OCI-LY3 (cell line): ENCODE measurements at regions not wholly inside any gene's neighbourhood (a gene's known extent, or its start where the extent isn't known, plus 50 kb on each side); places are given as distances from the start of the nearest gene placed in this dataset.

Source experiments
- H2AFZ ChIP-seq: fragments of 200-600, 300-600 bp; shearing (Covaris generic); 2 replicates; pipeline ENCODE4 v1.6.0; 2014; ENCODE audit warnings: antibody characterized with exemption, low read depth, low read length
- H3K27ac ChIP-seq: fragments of 200-600, 300-600 bp; sonication (generic); 2 replicates; pipeline ENCODE4 v1.5.1; 2014; ENCODE audit warnings: mild to moderate bottlenecking, low read length, moderate library complexity, mixed read lengths
- H3K27me3 ChIP-seq: fragments of 200-600, 300-600 bp; sonication (generic); 2 replicates; pipeline ENCODE4 v1.6.1; 2014; ENCODE audit warnings: low read depth, low read length, mixed read lengths
- H3K36me3 ChIP-seq: fragments of 200-600, 300-600 bp; sonication (generic); replicated peaks from 2 replicates; pipeline ENCODE3; 2014; ENCODE audit warnings: low read depth, low read length, mixed read lengths
- H3K4me1 ChIP-seq: fragments of 300-600, 200-600 bp; sonication (generic); 2 replicates; pipeline ENCODE4 v1.6.1; 2014; ENCODE audit warnings: low read length, mixed read lengths
- H3K4me2 ChIP-seq: fragments of 200-600, 300-600 bp; sonication (generic); 2 replicates; pipeline ENCODE4 v1.6.1; 2014; ENCODE audit warnings: low read length, mixed read lengths
- H3K4me3 ChIP-seq: fragments of 300-600, 200-600 bp; sonication (generic); 2 replicates; pipeline ENCODE4 v1.5.1; 2014; ENCODE audit warnings: antibody characterized with exemption, mild to moderate bottlenecking, low read length, moderate library complexity
- H3K79me2 ChIP-seq: fragments of 300-600, 200-600 bp; shearing (Covaris generic); 2 replicates; pipeline ENCODE4 v1.6.1; 2014; ENCODE audit warnings: mild to moderate bottlenecking, low read length, mixed read lengths
- H3K9ac ChIP-seq: fragments of 300-600, 200-600 bp; shearing (Covaris generic); 2 replicates; pipeline ENCODE4 v1.6.0; 2014; ENCODE audit warnings: mild to moderate bottlenecking, low read length, moderate library complexity
- H3K9me3 ChIP-seq: fragments of 200-600, 300-600 bp; shearing (Covaris generic); 2 replicates; pipeline ENCODE4 v1.6.1; 2014; ENCODE audit warnings: low read length, mixed read lengths; ENCODE audit not compliant: insufficient read depth
- H4K20me1 ChIP-seq: fragments of 200-600, 300-600 bp; sonication (generic); 2 replicates; pipeline ENCODE4 v1.6.1; 2016; ENCODE audit warnings: low read length, mixed read lengths; ENCODE audit not compliant: insufficient read depth
- CTCF ChIP-seq: fragments of 200-600, 300-600 bp; sonication (generic); IDR thresholded peaks from 2 replicates; pipeline ENCODE4 v1.5.1; 2014; ENCODE audit warnings: antibody characterized with exemption, low read length, low read depth
- EZH2phosphoT487 ChIP-seq: fragments of 200-600 bp; shearing (Covaris generic); IDR thresholded peaks from 2 replicates; pipeline ENCODE4 v1.6.1; 2018; ENCODE audit warnings: antibody characterized with exemption, mixed run types, low read depth

GRCh38 chr1:244236101-244236500, 185.0 kb downstream of the ZBTB18 start:
- H3K4me3 ChIP-seq: no peak overlapping the region
- peaks cover 4% of the 10 kb centered on the region for H3K27me3 ChIP-seq
- TF ChIP-seq CTCF (no peak), EZH2phosphoT487 (no peak)
- H3K9me3 ChIP-seq: no peaks in the 10 kb centered on the region
- no peaks in the 10 kb centered on the region for H3K79me2 ChIP-seq
- no peak overlapping the region for H3K4me2 ChIP-seq
- H3K27ac ChIP-seq: no peak overlapping the region
- H3K36me3 ChIP-seq: no peaks in the 10 kb centered on the region
- no peak overlapping the region for H3K9ac ChIP-seq
- no peak overlapping the region for H2AFZ ChIP-seq
- no peaks in the 10 kb centered on the region for H4K20me1 ChIP-seq
- no peaks in the 10 kb centered on the region for H3K4me1 ChIP-seq

DNA sequence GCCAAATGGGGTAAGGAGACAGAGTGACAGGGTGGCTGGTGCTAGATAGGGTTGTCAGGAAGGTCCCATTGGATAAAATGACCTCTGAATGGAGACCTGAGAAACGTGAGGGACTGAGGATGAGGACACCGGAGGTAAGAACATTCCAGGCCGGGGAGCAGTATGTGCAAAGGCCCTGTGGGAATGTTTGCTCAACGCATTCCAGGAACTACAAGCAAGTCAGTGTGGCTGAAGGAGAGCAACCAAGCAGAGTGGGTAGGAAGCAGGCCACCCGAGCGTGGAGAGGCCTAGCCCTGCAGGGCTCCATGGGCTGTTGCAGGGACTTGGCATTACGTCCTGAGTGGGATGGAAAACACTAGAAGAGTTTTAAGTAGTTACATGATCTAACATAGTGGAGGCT, 185.6 kb downstream of the ZBTB18 start:
- no peak overlapping the region for H2AFZ ChIP-seq
- no peak overlapping the region for H3K4me2 ChIP-seq
- H3K27ac ChIP-seq: no peak overlapping the region
- H4K20me1 ChIP-seq: no peaks in the 10 kb centered on the region
- H3K36me3 ChIP-seq: no peaks in the 10 kb centered on the region
- TF ChIP-seq CTCF (no peak), EZH2phosphoT487 (no peak)
- H3K4me3 ChIP-seq: no peak overlapping the region
- no peak overlapping the region for H3K9ac ChIP-seq
- H3K4me1 ChIP-seq: no peaks in the 10 kb centered on the region
- H3K79me2 ChIP-seq: no peaks in the 10 kb centered on the region
- peaks cover 10% of the 10 kb centered on the region for H3K27me3 ChIP-seq
- H3K9me3 ChIP-seq: no peaks in the 10 kb centered on the region

GRCh38 chr1:244237445-244237844, 186.4 kb downstream of the ZBTB18 start:
- no peaks in the 10 kb centered on the region for H3K79me2 ChIP-seq
- no peaks in the 10 kb centered on the region for H4K20me1 ChIP-seq
- no peaks in the 10 kb centered on the region for H3K36me3 ChIP-seq
- H3K27me3 ChIP-seq: peaks cover 15% of the 10 kb centered on the region
- H2AFZ ChIP-seq: no peak overlapping the region
- no peak overlapping the region for H3K4me3 ChIP-seq
- H3K9me3 ChIP-seq: no peaks in the 10 kb centered on the region
- no peaks in the 10 kb centered on the region for H3K4me1 ChIP-seq
- H3K27ac ChIP-seq: no peak overlapping the region
- TF ChIP-seq EZH2phosphoT487: no peak
- TF ChIP-seq CTCF: no peak
- H3K4me2 ChIP-seq: no peak overlapping the region
- H3K9ac ChIP-seq: no peak overlapping the region

- Histone ChIP-seq H3K4me1 (no peaks in the 10 kb centered on the region), H3K4me3 (no peak overlapping the region), H2AFZ (no peak overlapping the region), H4K20me1 (no peaks in the 10 kb centered on the region), H3K4me2 (no peak overlapping the region), H3K9me3 (no peaks in the 10 kb centered on the region), H3K27me3 (peaks cover 23% of the 10 kb centered on the region), H3K27ac (no peak overlapping the region), H3K79me2 (no peaks in the 10 kb centered on the region), H3K36me3 (no peaks in the 10 kb centered on the region), H3K9ac (no peak overlapping the region)
- TF ChIP-seq CTCF (no peak), EZH2phosphoT487 (no peak)
Observed at GRCh38 chr1:244239261-244239770, 188.2 kb downstream of the ZBTB18 start.
